ENCODE measurements at regions not wholly inside any gene's neighbourhood (a gene's known extent, or its start where the extent isn't known, plus 50 kb on each side); places are given as distances from the start of the nearest gene placed in this dataset.

DNA sequence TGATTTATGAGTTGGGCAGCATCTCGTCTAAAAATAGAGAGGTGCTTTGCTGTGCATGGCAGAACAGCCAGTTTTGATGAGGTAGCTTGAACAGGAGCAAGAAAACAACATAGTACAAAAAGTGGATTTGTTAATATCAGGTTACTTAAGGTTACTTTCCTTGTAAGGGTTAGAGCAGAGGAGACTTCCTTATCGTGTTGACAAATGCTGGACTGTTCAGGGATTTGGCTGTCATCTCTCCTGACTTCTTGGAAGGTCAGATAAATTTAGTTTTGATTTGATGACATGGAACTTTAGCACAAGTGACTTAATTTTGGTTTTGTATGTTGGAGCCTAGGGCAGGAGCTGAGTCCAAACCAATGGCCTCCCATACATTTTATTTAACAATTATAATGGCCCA is 163.9 kb upstream of the ELAC2 start:
- H3K36me3 ChIP-seq (replicated peaks; ENCODE audit: low read depth, low read length): no peaks in the 10 kb centered on the region
- H4K20me1 ChIP-seq (ENCODE audit: insufficient read depth, low read length): no peaks in the 10 kb centered on the region
- H3K9ac ChIP-seq (ENCODE audit: low read length): no peak overlapping the region
- H3K4me2 ChIP-seq (ENCODE audit: low read length): no peak overlapping the region
- H3K9me3 ChIP-seq (ENCODE audit: insufficient read depth, low read length): no peaks in the 10 kb centered on the region
- H3K4me1 ChIP-seq (ENCODE audit: low read length): no peaks in the 10 kb centered on the region
- H3K27ac ChIP-seq (ENCODE audit: low read length): no peak overlapping the region
- no peaks in the 10 kb centered on the region for H3K27me3 ChIP-seq (ENCODE audit: low read depth, low read length)
- no peaks in the 10 kb centered on the region for H3K79me2 ChIP-seq (ENCODE audit: low read length)
- no peak for TF ChIP-seq EZH2phosphoT487 (IDR thresholded peaks at IDR 0.05; ENCODE audit: low read depth)
- TF ChIP-seq, protein P1, sequence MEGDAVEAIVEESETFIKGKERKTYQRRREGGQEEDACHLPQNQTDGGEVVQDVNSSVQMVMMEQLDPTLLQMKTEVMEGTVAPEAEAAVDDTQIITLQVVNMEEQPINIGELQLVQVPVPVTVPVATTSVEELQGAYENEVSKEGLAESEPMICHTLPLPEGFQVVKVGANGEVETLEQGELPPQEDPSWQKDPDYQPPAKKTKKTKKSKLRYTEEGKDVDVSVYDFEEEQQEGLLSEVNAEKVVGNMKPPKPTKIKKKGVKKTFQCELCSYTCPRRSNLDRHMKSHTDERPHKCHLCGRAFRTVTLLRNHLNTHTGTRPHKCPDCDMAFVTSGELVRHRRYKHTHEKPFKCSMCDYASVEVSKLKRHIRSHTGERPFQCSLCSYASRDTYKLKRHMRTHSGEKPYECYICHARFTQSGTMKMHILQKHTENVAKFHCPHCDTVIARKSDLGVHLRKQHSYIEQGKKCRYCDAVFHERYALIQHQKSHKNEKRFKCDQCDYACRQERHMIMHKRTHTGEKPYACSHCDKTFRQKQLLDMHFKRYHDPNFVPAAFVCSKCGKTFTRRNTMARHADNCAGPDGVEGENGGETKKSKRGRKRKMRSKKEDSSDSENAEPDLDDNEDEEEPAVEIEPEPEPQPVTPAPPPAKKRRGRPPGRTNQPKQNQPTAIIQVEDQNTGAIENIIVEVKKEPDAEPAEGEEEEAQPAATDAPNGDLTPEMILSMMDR (IDR thresholded peaks at IDR 0.05; ENCODE audit: low read depth, low read length): no peak
- no peak overlapping the region for H2AFZ ChIP-seq (ENCODE audit: low read depth, low read length)
- H3K4me3 ChIP-seq (ENCODE audit: low read length): no peak overlapping the region

DNA sequence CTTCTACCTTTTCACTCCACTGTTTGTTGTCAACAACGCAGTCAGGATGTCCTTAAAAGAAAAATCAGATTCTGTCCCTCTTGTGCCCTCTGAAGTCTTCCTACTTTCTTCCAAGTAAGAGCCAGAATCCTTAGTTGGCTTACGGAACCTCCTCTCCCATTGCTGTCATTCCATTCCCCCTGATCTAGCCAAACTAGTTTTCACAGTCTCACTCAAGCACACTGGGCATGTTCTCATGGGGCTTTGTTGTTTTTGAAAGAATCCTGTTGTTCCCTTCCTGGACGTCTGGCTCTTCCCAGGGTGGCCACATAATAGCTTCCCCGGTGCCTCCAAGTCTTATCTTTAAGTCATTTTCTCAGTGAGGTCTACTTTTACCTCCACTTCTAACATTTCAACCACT is 158.6 kb upstream of the ELAC2 start:
- H3K27ac ChIP-seq (ENCODE audit: low read length): no peak overlapping the region
- no peak overlapping the region for H3K9ac ChIP-seq (ENCODE audit: low read length)
- no peaks in the 10 kb centered on the region for H3K9me3 ChIP-seq (ENCODE audit: insufficient read depth, low read length)
- no peaks in the 10 kb centered on the region for H3K36me3 ChIP-seq (replicated peaks; ENCODE audit: low read depth, low read length)
- no peaks in the 10 kb centered on the region for H3K79me2 ChIP-seq (ENCODE audit: low read length)
- no peaks in the 10 kb centered on the region for H3K27me3 ChIP-seq (ENCODE audit: low read depth, low read length)
- H4K20me1 ChIP-seq (ENCODE audit: insufficient read depth, low read length): no peaks in the 10 kb centered on the region
- no peak overlapping the region for H3K4me2 ChIP-seq (ENCODE audit: low read length)
- H3K4me3 ChIP-seq (ENCODE audit: low read length): no peak overlapping the region
- H2AFZ ChIP-seq (ENCODE audit: low read depth, low read length): no peak overlapping the region
- H3K4me1 ChIP-seq (ENCODE audit: low read length): no peaks in the 10 kb centered on the region
- TF ChIP-seq, protein P1 (IDR thresholded peaks at IDR 0.05; ENCODE audit: low read depth, low read length): no peak
- TF ChIP-seq EZH2phosphoT487 (IDR thresholded peaks at IDR 0.05; ENCODE audit: low read depth): no peak

DNA sequence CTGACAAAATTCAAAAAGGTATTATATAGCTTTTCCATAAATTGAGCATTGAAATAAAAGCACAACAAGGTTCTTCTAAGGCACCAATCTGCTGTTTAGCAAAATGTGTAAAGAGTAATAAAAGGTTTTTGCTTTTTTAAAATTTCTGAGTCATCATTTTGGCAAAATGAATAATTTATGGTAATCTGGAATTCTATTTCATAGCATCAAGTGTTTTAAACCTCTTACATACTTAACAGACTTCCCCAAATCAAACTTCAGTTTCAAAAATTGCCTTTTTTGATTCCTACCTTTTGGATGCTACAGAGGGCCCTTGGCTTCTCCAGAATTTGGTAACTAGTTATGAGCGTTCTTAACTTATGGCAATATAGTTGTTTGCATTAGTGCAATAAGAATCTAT is 154.0 kb upstream of the ELAC2 start:
- H3K9ac ChIP-seq (ENCODE audit: low read length): no peak overlapping the region
- no peak overlapping the region for H3K4me3 ChIP-seq (ENCODE audit: low read length)
- no peaks in the 10 kb centered on the region for H3K79me2 ChIP-seq (ENCODE audit: low read length)
- no peaks in the 10 kb centered on the region for H3K9me3 ChIP-seq (ENCODE audit: insufficient read depth, low read length)
- no peak overlapping the region for H2AFZ ChIP-seq (ENCODE audit: low read depth, low read length)
- no peak overlapping the region for H3K4me2 ChIP-seq (ENCODE audit: low read length)
- no peak for TF ChIP-seq EZH2phosphoT487 (IDR thresholded peaks at IDR 0.05; ENCODE audit: low read depth)
- TF ChIP-seq, protein P1 (IDR thresholded peaks at IDR 0.05; ENCODE audit: low read depth, low read length): no peak
- H4K20me1 ChIP-seq (ENCODE audit: insufficient read depth, low read length): no peaks in the 10 kb centered on the region
- H3K4me1 ChIP-seq (ENCODE audit: low read length): no peaks in the 10 kb centered on the region
- H3K27ac ChIP-seq (ENCODE audit: low read length): no peak overlapping the region
- H3K27me3 ChIP-seq (ENCODE audit: low read depth, low read length): no peaks in the 10 kb centered on the region
- H3K36me3 ChIP-seq (replicated peaks; ENCODE audit: low read depth, low read length): no peaks in the 10 kb centered on the region

DNA sequence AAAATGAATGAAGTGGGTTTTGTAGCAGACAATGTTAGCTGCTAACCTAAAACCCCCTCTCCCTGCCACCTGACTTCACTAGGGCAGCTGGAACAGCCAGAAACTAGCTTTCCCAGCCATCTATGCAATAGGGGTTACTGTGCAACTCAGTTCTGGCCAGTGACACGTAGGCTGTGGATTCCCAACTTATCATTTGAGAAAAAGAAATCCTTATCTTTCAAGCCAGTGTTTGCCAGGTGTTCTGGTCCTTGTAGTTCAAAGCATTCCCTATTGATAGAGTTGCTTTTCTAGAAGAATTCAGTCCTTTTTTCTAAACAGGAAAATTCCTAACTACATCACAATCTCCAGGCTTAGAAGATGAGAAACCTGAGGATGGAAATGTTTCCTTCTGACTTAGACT is 144.5 kb upstream of the ELAC2 start:
- H3K27me3 ChIP-seq (ENCODE audit: low read depth, low read length): no peaks in the 10 kb centered on the region
- H3K79me2 ChIP-seq (ENCODE audit: low read length): no peaks in the 10 kb centered on the region
- no peaks in the 10 kb centered on the region for H3K4me1 ChIP-seq (ENCODE audit: low read length)
- no peak overlapping the region for H3K9ac ChIP-seq (ENCODE audit: low read length)
- H2AFZ ChIP-seq (ENCODE audit: low read depth, low read length): no peak overlapping the region
- H3K9me3 ChIP-seq (ENCODE audit: insufficient read depth, low read length): no peaks in the 10 kb centered on the region
- H3K36me3 ChIP-seq (replicated peaks; ENCODE audit: low read depth, low read length): no peaks in the 10 kb centered on the region
- TF ChIP-seq, protein P1 (IDR thresholded peaks at IDR 0.05; ENCODE audit: low read depth, low read length): no peak
- no peak for TF ChIP-seq EZH2phosphoT487 (IDR thresholded peaks at IDR 0.05; ENCODE audit: low read depth)
- no peak overlapping the region for H3K4me3 ChIP-seq (ENCODE audit: low read length)
- no peaks in the 10 kb centered on the region for H4K20me1 ChIP-seq (ENCODE audit: insufficient read depth, low read length)
- H3K27ac ChIP-seq (ENCODE audit: low read length): no peak overlapping the region
- H3K4me2 ChIP-seq (ENCODE audit: low read length): no peak overlapping the region
